ENCODE measurements at regions not wholly inside any gene's neighbourhood (a gene's known extent, or its start where the extent isn't known, plus 50 kb on each side); places are given as distances from the start of the nearest gene placed in this dataset.
A peak's percentile ranks its signal among the peaks of the same experiment; 100 is the strongest.

- Mint-ChIP-seq H3K9me3 (no peaks in the 10 kb centered on the region), H3K27ac (ENCODE audit: low read depth) (peak overlapping the region; percentile 64)
Measured at GRCh38 chr15:69664572-69665571, 212.3 kb downstream of the RPLP1 start.

GRCh38 chr15:69665641-69666111 is 213.1 kb downstream of the RPLP1 start:
- DNase-seq (ENCODE audit: low spot score in 2 of 2) (no peak), ATAC-seq (replicated peaks; ENCODE audit: extremely low read depth, poor library complexity, severe bottlenecking) (no peak)
- Mint-ChIP-seq H3K4me1 (peaks cover 65% of the 10 kb centered on the region), H3K36me3 (ENCODE audit: insufficient read depth) (peaks cover 3% of the 10 kb centered on the region), H3K4me3 (peak overlapping the region; percentile 47), H3K27me3 (no peaks in the 10 kb centered on the region), H3K27ac (ENCODE audit: low read depth) (peak overlapping the region; percentile 64), H3K9me3 (no peaks in the 10 kb centered on the region)

More at GRCh38 chr15:69664572-69665571, 212.3 kb downstream of the RPLP1 start:
- H3K27me3 Mint-ChIP-seq = no peaks in the 10 kb centered on the region
- H3K36me3 Mint-ChIP-seq (ENCODE audit: insufficient read depth) = peaks cover 3% of the 10 kb centered on the region
- ATAC-seq (replicated peaks; ENCODE audit: extremely low read depth, poor library complexity, severe bottlenecking) (no peak), DNase-seq (ENCODE audit: low spot score in 2 of 2) (no peak)
- peaks cover 57% of the 10 kb centered on the region for H3K4me1 Mint-ChIP-seq
- H3K4me3 Mint-ChIP-seq = no peak overlapping the region

GRCh38 chr15:69666441-69666882 is 213.8 kb downstream of the RPLP1 start:
- ATAC-seq (replicated peaks; ENCODE audit: extremely low read depth, poor library complexity, severe bottlenecking) = no peak
- Mint-ChIP-seq H3K9me3 (no peaks in the 10 kb centered on the region), H3K4me1 (peaks cover 71% of the 10 kb centered on the region), H3K36me3 (ENCODE audit: insufficient read depth) (peaks cover 3% of the 10 kb centered on the region), H3K4me3 (peak overlapping the region; percentile 47), H3K27me3 (no peaks in the 10 kb centered on the region), H3K27ac (ENCODE audit: low read depth) (peak overlapping the region; percentile 64)
- DNase-seq (ENCODE audit: low spot score in 2 of 2) = no peak

GRCh38 chr15:69666921-69667811 is 214.5 kb downstream of the RPLP1 start:
- no peaks in the 10 kb centered on the region for H3K9me3 Mint-ChIP-seq
- H3K27me3 Mint-ChIP-seq = no peaks in the 10 kb centered on the region
- H3K36me3 Mint-ChIP-seq (ENCODE audit: insufficient read depth) = peaks cover 3% of the 10 kb centered on the region
- peaks cover 78% of the 10 kb centered on the region for H3K4me1 Mint-ChIP-seq
- peak overlapping the region; percentile 64 for H3K27ac Mint-ChIP-seq (ENCODE audit: low read depth)
- peak overlapping the region; percentile 47 for H3K4me3 Mint-ChIP-seq
- ATAC-seq (replicated peaks; ENCODE audit: extremely low read depth, poor library complexity, severe bottlenecking) (no peak), DNase-seq (ENCODE audit: low spot score in 2 of 2) (no peak)

- peaks cover 3% of the 10 kb centered on the region for H3K36me3 Mint-ChIP-seq (ENCODE audit: insufficient read depth)
- peak overlapping the region; percentile 71 for H3K27ac Mint-ChIP-seq (ENCODE audit: low read depth)
- no peak for DNase-seq (ENCODE audit: low spot score in 2 of 2)
- peak overlapping the region; percentile 67 for H3K4me3 Mint-ChIP-seq
- peak; percentile 50 for ATAC-seq (replicated peaks; ENCODE audit: extremely low read depth, poor library complexity, severe bottlenecking)
- H3K4me1 Mint-ChIP-seq = peaks cover 73% of the 10 kb centered on the region
- H3K27me3 Mint-ChIP-seq = no peaks in the 10 kb centered on the region
- H3K9me3 Mint-ChIP-seq = no peaks in the 10 kb centered on the region
Measured at GRCh38 chr15:69668039-69668705, 215.6 kb downstream of the RPLP1 start.

GRCh38 chr15:69668963-69669362 is 216.3 kb downstream of the RPLP1 start:
- Mint-ChIP-seq H3K4me3 (peak overlapping the region; percentile 67), H3K27me3 (no peaks in the 10 kb centered on the region), H3K4me1 (peaks cover 70% of the 10 kb centered on the region), H3K36me3 (ENCODE audit: insufficient read depth) (peaks cover 3% of the 10 kb centered on the region), H3K9me3 (no peaks in the 10 kb centered on the region), H3K27ac (ENCODE audit: low read depth) (peak overlapping the region; percentile 71)
- DNase-seq (ENCODE audit: low spot score in 2 of 2) = peak in 1 of 2 donors; percentile 55
- ATAC-seq (replicated peaks; ENCODE audit: extremely low read depth, poor library complexity, severe bottlenecking) = peak; percentile 72

- H3K4me3 Mint-ChIP-seq = peak overlapping the region; percentile 67
- DNase-seq (ENCODE audit: low spot score in 2 of 2) (no peak), ATAC-seq (replicated peaks; ENCODE audit: extremely low read depth, poor library complexity, severe bottlenecking) (no peak)
- peak overlapping the region; percentile 71 for H3K27ac Mint-ChIP-seq (ENCODE audit: low read depth)
- H3K9me3 Mint-ChIP-seq = no peaks in the 10 kb centered on the region
- H3K27me3 Mint-ChIP-seq = no peaks in the 10 kb centered on the region
- H3K4me1 Mint-ChIP-seq = peaks cover 70% of the 10 kb centered on the region
- H3K36me3 Mint-ChIP-seq (ENCODE audit: insufficient read depth) = peaks cover 3% of the 10 kb centered on the region
Measured at GRCh38 chr15:69669446-69669845, 216.8 kb downstream of the RPLP1 start.

GRCh38 chr15:69673291-69673881 is 220.8 kb downstream of the RPLP1 start:
- Mint-ChIP-seq H3K36me3 (ENCODE audit: insufficient read depth) (peaks cover 3% of the 10 kb centered on the region), H3K27ac (ENCODE audit: low read depth) (no peak overlapping the region), H3K27me3 (no peaks in the 10 kb centered on the region), H3K9me3 (no peaks in the 10 kb centered on the region), H3K4me3 (no peak overlapping the region), H3K4me1 (peaks cover 51% of the 10 kb centered on the region)
- no peak for ATAC-seq (replicated peaks; ENCODE audit: extremely low read depth, poor library complexity, severe bottlenecking)
- DNase-seq (ENCODE audit: low spot score in 2 of 2) = no peak

GRCh38 chr15:69675731-69676130 is 223.1 kb downstream of the RPLP1 start:
- no peak overlapping the region for H3K4me3 Mint-ChIP-seq
- no peaks in the 10 kb centered on the region for H3K9me3 Mint-ChIP-seq
- H3K27me3 Mint-ChIP-seq = no peaks in the 10 kb centered on the region
- peaks cover 3% of the 10 kb centered on the region for H3K36me3 Mint-ChIP-seq (ENCODE audit: insufficient read depth)
- DNase-seq (ENCODE audit: low spot score in 2 of 2) = no peak
- no peak overlapping the region for H3K27ac Mint-ChIP-seq (ENCODE audit: low read depth)
- H3K4me1 Mint-ChIP-seq = peaks cover 50% of the 10 kb centered on the region
- ATAC-seq (replicated peaks; ENCODE audit: extremely low read depth, poor library complexity, severe bottlenecking) = no peak

- ATAC-seq (replicated peaks; ENCODE audit: extremely low read depth, poor library complexity, severe bottlenecking) (no peak), DNase-seq (ENCODE audit: low spot score in 2 of 2) (no peak)
- Mint-ChIP-seq H3K27me3 (no peaks in the 10 kb centered on the region), H3K4me3 (no peak overlapping the region), H3K9me3 (no peaks in the 10 kb centered on the region), H3K27ac (ENCODE audit: low read depth) (no peak overlapping the region), H3K4me1 (peaks cover 41% of the 10 kb centered on the region), H3K36me3 (ENCODE audit: insufficient read depth) (peaks cover 3% of the 10 kb centered on the region)
Measured at GRCh38 chr15:69677403-69677802, 224.8 kb downstream of the RPLP1 start.

- H3K4me1 Mint-ChIP-seq = peaks cover 39% of the 10 kb centered on the region
- H3K4me3 Mint-ChIP-seq = peak overlapping the region; percentile 46
- DNase-seq (ENCODE audit: low spot score in 2 of 2) (no peak), ATAC-seq (replicated peaks; ENCODE audit: extremely low read depth, poor library complexity, severe bottlenecking) (peak; percentile 86)
- peak overlapping the region; percentile 81 for H3K27ac Mint-ChIP-seq (ENCODE audit: low read depth)
- peaks cover 3% of the 10 kb centered on the region for H3K36me3 Mint-ChIP-seq (ENCODE audit: insufficient read depth)
- H3K9me3 Mint-ChIP-seq = no peaks in the 10 kb centered on the region
- no peaks in the 10 kb centered on the region for H3K27me3 Mint-ChIP-seq
Measured at GRCh38 chr15:69679623-69680228, 227.1 kb downstream of the RPLP1 start.

All from central memory CD8-positive, alpha-beta T cell (primary cell).